ENCODE measurements at regions not wholly inside any gene's neighbourhood (a gene's known extent, or its start where the extent isn't known, plus 50 kb on each side); places are given as distances from the start of the nearest gene placed in this dataset.

GRCh38 chr16:5928476-5929065, 831.0 kb upstream of the EEF2KMT start:
- no peak overlapping the region for H3K9ac ChIP-seq (ENCODE audit: insufficient read depth, low read depth, low read length)
- intact Hi-C loops (cut with micrococcal nuclease; ENCODE audit: unreplicated experiment), result no loop called here
- in situ Hi-C loops (cut with HindIII; ENCODE audit: extremely low pct_ligation_motif_present, low pct_unique_long_range_greater_than_20kb), result no loop called here
- WGBS (ENCODE audit: low lambda C conversion rate), result 5% methylated on average over 4 of the region's 4 CpGs
- no peak for ATAC-seq
- CTCF ChIA-PET (ENCODE audit: low intra/inter-chr PET ratio, low total read pairs), result no interaction called here
- H3K4me1 ChIP-seq (ENCODE audit: insufficient read depth, low read length), result no peaks in the 10 kb centered on the region
- DNase-seq (ENCODE audit: low spot score), result no peak
- H3K79me2 ChIP-seq (ENCODE audit: insufficient read depth, low read length), result no peaks in the 10 kb centered on the region
- TF ChIP-seq FOXO1 (CRISPR knock-in tag; IDR thresholded peaks at IDR 0.05), result no peak
- no peak for TF ChIP-seq HOXA9 (CRISPR knock-in tag; IDR thresholded peaks at IDR 0.05; ENCODE audit: borderline replicate concordance)
- TF ChIP-seq HDAC2 (CRISPR knock-in tag; IDR thresholded peaks at IDR 0.05), result no peak
- TF ChIP-seq ZNF234 (CRISPR knock-in tag; conservative IDR thresholded peaks at IDR 0.05), result no peak
- TF ChIP-seq RBM22 (optimal IDR thresholded peaks at IDR 0.05; ENCODE audit: low read length), result no peak
- TF ChIP-seq GPBP1L1 (CRISPR knock-in tag; IDR thresholded peaks at IDR 0.05), result no peak
- no peak for TF ChIP-seq ZNF275 (CRISPR knock-in tag; IDR thresholded peaks at IDR 0.05; ENCODE audit: borderline replicate concordance)
- TF ChIP-seq MYNN (CRISPR knock-in tag; IDR thresholded peaks at IDR 0.05; ENCODE audit: low read depth), result no peak
- TF ChIP-seq ZSCAN29 (CRISPR knock-in tag; conservative IDR thresholded peaks at IDR 0.05), result no peak
- no peak for TF ChIP-seq MATR3 (CRISPR knock-in tag; IDR thresholded peaks at IDR 0.05)
- TF ChIP-seq CENPX (CRISPR knock-in tag; IDR thresholded peaks at IDR 0.05), result no peak
- no peak for TF ChIP-seq MIER3 (CRISPR knock-in tag; IDR thresholded peaks at IDR 0.05; ENCODE audit: borderline replicate concordance)
- 0 out of 2 replicates have a peak, but pooled peaks cover 3% of the 10 kb centered on the region for H3K9me3 ChIP-seq (ENCODE audit: low read length)
- no peak overlapping the region for H3K4me2 ChIP-seq (ENCODE audit: low read depth, low read length)
- POLR2A ChIA-PET, result no interaction called here
- no peak for FAIRE-seq
- H3K27ac ChIP-seq (ENCODE audit: extremely low read length, insufficient read depth, low read length), result no peak overlapping the region
- no peaks in the 10 kb centered on the region for H4K20me1 ChIP-seq (ENCODE audit: insufficient read depth, low read length)
- no peak overlapping the region for H3K4me3 ChIP-seq (replicated peaks in 1 of 3; ENCODE audit: insufficient read depth in 1 of 3, low read depth in 2 of 3, low read length in 3 of 3)
- no TSS peak for BruUV-seq (replicated peaks)
- H3K27me3 ChIP-seq (ENCODE audit: control insufficient read depth in 1 of 2, insufficient read depth in 2 of 2, low read length in 2 of 2), result no peaks in the 10 kb centered on the region; a peak in 1 of 5 replicates
- H2AFZ ChIP-seq (ENCODE audit: low read length), result no peak overlapping the region
- H3K36me3 ChIP-seq (replicated peaks in 1 of 2; ENCODE audit: control insufficient read depth in 1 of 2, insufficient read depth in 2 of 2, low read length in 2 of 2), result no peaks in the 10 kb centered on the region

Data from HepG2 (cell line).